SU-DHL-6 (cell line): ENCODE measurements at regions not wholly inside any gene's neighbourhood (a gene's known extent, or its start where the extent isn't known, plus 50 kb on each side); places are given as distances from the start of the nearest gene placed in this dataset.

Source experiments
- H2AFZ ChIP-seq: fragments of 200-600 bp; sonication (generic); 2 replicates; pipeline ENCODE4 v1.6.1; 2014; ENCODE audit warnings: low read depth, mild to moderate bottlenecking, moderate library complexity, mixed read lengths, antibody characterized with exemption, low read length; ENCODE audit not compliant: severe bottlenecking
- H3F3A ChIP-seq: fragments of 200-600 bp; shearing (Covaris generic); 2 replicates; pipeline ENCODE4 v1.6.0; 2016; ENCODE audit warnings: antibody characterized with exemption, mild to moderate bottlenecking; ENCODE audit not compliant: insufficient read depth
- H3K27ac ChIP-seq: fragments of 200-600 bp; sonication (generic); 2 replicates; pipeline ENCODE4 v1.5.1; 2016; ENCODE audit warnings: low read depth, mild to moderate bottlenecking, low read length, moderate library complexity, mixed read lengths
- H3K27me3 ChIP-seq: fragments of 200-600 bp; sonication (generic), shearing (Covaris generic); 2 replicates; pipeline ENCODE4 v1.6.0; 2014; ENCODE audit warnings: mild to moderate bottlenecking, low read length
- H3K36me3 ChIP-seq: fragments of 200-600 bp; sonication (generic); 2 replicates; pipeline ENCODE4 v1.6.1; 2014; ENCODE audit warnings: mild to moderate bottlenecking, low read length, mixed read lengths
- H3K4me2 ChIP-seq: fragments of 300-600, 200-600 bp; shearing (Covaris generic), sonication (generic); 2 replicates; pipeline ENCODE4 v1.6.0; 2014; ENCODE audit warnings: low read length, low read depth, mild to moderate bottlenecking; ENCODE audit not compliant: poor library complexity, severe bottlenecking
- H3K4me3 ChIP-seq: fragments of 200-600 bp; sonication (generic); 2 replicates; pipeline ENCODE4 v1.5.1; 2014; ENCODE audit warnings: antibody characterized with exemption, low read length, mild to moderate bottlenecking, mixed read lengths; ENCODE audit not compliant: insufficient read depth, poor library complexity, severe bottlenecking
- H3K79me2 ChIP-seq: fragments of 200-600 bp; sonication (generic); 2 replicates; pipeline ENCODE4 v1.6.1; 2014; ENCODE audit warnings: mild to moderate bottlenecking, low read length, moderate library complexity; ENCODE audit not compliant: insufficient read depth
- H3K9ac ChIP-seq: fragments of 200-600 bp; sonication (generic); 2 replicates; pipeline ENCODE4 v1.7.0; 2014; ENCODE audit warnings: mild to moderate bottlenecking, low read length
- H3K9me2 ChIP-seq: fragments of 200-600 bp; sonication (generic); replicated peaks from 2 replicates; pipeline ENCODE4 v1.6.1; 2014; ENCODE audit warnings: low read length; ENCODE audit not compliant: insufficient read depth
- H3K9me3 ChIP-seq: fragments of 200-600 bp; sonication (generic); 2 replicates; pipeline ENCODE4 v1.6.1; 2014; ENCODE audit warnings: low read length, mixed read lengths; ENCODE audit not compliant: insufficient read depth
- H4K20me1 ChIP-seq: fragments of 200-600 bp; sonication (generic); 2 replicates; pipeline ENCODE4 v1.6.1; 2014; ENCODE audit warnings: low read depth, mild to moderate bottlenecking, antibody characterized with exemption, low read length, moderate library complexity, mixed read lengths
- EZH2phosphoT487 ChIP-seq: fragments of 200-600 bp; sonication (generic), shearing (Covaris generic); conservative IDR thresholded peaks from 2 replicates; pipeline ENCODE4 v1.6.1; 2018; ENCODE audit warnings: mild to moderate bottlenecking, antibody characterized with exemption, low read length, moderate library complexity, mixed read lengths
- TF ChIP-seq, protein P1 (sequence below): fragments of 200-600 bp; sonication (generic); IDR thresholded peaks from one replicate; pipeline ENCODE4 v1.5.1; 2017; ENCODE audit warnings: antibody characterized with exemption, mild to moderate bottlenecking, low read length, moderate library complexity; ENCODE audit not compliant: insufficient read depth, poor library complexity, severe bottlenecking

DNA sequence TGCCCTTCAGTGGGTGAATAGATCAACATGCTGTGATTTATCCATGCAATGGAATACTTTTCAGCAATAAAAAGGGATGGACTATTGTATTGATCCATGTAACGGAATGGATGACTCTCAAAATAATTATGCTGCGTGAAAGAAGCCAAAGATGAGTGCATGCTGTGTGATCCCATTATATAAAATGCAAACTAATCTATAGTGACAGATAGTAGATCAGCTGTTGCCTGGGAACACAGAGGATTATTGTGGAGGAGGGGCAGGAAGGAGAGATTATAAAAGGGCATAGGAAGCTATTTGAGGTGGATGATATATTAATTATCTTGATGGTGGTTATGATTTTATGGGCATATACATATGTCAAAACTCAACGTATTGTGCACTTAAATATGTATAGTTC, 55.5 kb upstream of the ADAM23 start:
- Histone ChIP-seq H3K9me3 (peaks cover 5% of the 10 kb centered on the region; the same call in 1 of the 2 replicates), H4K20me1 (no peaks in the 10 kb centered on the region), H3K79me2 (no peaks in the 10 kb centered on the region), H3K27ac (no peak overlapping the region), H3K36me3 (no peaks in the 10 kb centered on the region), H3K4me2 (no peak overlapping the region), H3K27me3 (no peaks in the 10 kb centered on the region), H3K9ac (no peak overlapping the region), H3F3A (no peaks in the 10 kb centered on the region), H3K4me3 (no peak overlapping the region), H2AFZ (no peak overlapping the region), H3K9me2 (no peaks in the 10 kb centered on the region)
- TF ChIP-seq EZH2phosphoT487 = no peak
- TF ChIP-seq, protein P1, sequence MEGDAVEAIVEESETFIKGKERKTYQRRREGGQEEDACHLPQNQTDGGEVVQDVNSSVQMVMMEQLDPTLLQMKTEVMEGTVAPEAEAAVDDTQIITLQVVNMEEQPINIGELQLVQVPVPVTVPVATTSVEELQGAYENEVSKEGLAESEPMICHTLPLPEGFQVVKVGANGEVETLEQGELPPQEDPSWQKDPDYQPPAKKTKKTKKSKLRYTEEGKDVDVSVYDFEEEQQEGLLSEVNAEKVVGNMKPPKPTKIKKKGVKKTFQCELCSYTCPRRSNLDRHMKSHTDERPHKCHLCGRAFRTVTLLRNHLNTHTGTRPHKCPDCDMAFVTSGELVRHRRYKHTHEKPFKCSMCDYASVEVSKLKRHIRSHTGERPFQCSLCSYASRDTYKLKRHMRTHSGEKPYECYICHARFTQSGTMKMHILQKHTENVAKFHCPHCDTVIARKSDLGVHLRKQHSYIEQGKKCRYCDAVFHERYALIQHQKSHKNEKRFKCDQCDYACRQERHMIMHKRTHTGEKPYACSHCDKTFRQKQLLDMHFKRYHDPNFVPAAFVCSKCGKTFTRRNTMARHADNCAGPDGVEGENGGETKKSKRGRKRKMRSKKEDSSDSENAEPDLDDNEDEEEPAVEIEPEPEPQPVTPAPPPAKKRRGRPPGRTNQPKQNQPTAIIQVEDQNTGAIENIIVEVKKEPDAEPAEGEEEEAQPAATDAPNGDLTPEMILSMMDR = no peak

DNA sequence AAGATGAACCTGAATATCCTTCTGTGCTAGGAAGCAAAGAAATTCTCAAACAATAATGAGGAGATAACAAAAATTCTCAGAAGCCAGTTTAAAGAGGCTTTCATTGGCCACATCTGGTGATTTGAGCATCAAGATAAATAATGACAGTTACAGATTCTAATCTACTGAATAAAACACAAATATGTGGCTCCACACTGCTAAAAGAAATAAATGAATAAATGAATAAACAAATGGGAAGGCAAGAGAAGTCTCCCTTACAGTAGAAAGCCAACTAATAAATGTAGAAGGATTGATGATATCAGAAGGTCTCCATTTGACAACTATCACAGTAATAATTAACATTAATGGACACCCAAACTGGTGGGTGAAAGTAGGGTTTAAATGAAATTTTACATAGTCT, 54.6 kb upstream of the ADAM23 start:
- H3F3A ChIP-seq = no peaks in the 10 kb centered on the region
- no peak overlapping the region for H2AFZ ChIP-seq
- no peaks in the 10 kb centered on the region for H3K9me2 ChIP-seq
- peaks cover 5% of the 10 kb centered on the region; the same call in 1 of the 2 replicates for H3K9me3 ChIP-seq
- H3K27me3 ChIP-seq = no peaks in the 10 kb centered on the region
- H3K9ac ChIP-seq = no peak overlapping the region
- H3K4me3 ChIP-seq = no peak overlapping the region
- H3K36me3 ChIP-seq = no peaks in the 10 kb centered on the region
- no peak overlapping the region for H3K4me2 ChIP-seq
- no peak overlapping the region for H3K27ac ChIP-seq
- H3K79me2 ChIP-seq = no peaks in the 10 kb centered on the region
- TF ChIP-seq, protein P1 = no peak
- no peak for TF ChIP-seq EZH2phosphoT487
- no peaks in the 10 kb centered on the region for H4K20me1 ChIP-seq

DNA sequence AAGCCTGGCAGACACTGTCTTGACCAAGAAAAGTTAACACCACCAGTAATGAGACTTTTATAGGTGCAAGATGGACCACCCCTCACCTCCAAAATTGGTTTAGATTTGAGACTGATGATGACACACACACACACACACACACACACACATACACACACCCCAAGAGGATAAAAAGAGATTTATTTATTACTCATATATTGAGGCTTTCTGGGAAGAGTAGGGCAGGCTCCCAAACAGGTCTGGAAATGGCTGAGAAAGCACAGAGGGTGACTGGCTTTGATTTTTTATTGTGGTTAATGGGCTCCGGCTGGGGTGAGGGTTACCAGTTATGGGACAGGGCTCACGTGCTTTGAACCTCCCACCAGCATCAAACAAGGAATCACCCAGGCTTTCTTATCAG, 54.2 kb upstream of the ADAM23 start:
- Histone ChIP-seq H3K9me3 (peaks cover 3% of the 10 kb centered on the region; the same call in 1 of the 2 replicates), H2AFZ (no peak overlapping the region), H3K79me2 (no peaks in the 10 kb centered on the region), H3K27me3 (no peaks in the 10 kb centered on the region), H3K36me3 (no peaks in the 10 kb centered on the region), H3K4me3 (no peak overlapping the region), H4K20me1 (no peaks in the 10 kb centered on the region), H3K4me2 (no peak overlapping the region), H3K9ac (no peak overlapping the region), H3K9me2 (no peaks in the 10 kb centered on the region), H3F3A (no peaks in the 10 kb centered on the region), H3K27ac (no peak overlapping the region)
- no peak for TF ChIP-seq EZH2phosphoT487
- TF ChIP-seq, protein P1 = no peak
